WTC11 (cell line): ENCODE measurements at regions not wholly inside any gene's neighbourhood (a gene's known extent, or its start where the extent isn't known, plus 50 kb on each side); places are given as distances from the start of the nearest gene placed in this dataset.

Source experiments
- NR2C2 ChIP-seq: sonication (generic); formaldehyde crosslinking; IDR thresholded peaks from 2 replicates; pipeline ENCODE4 v1.8.0; 2022; ENCODE audit warnings: mild to moderate bottlenecking, missing genetic modification reagents
- TEAD4 ChIP-seq: sonication (generic); formaldehyde crosslinking; IDR thresholded peaks from 2 replicates; pipeline ENCODE4 v1.8.0; 2022; ENCODE audit warnings: mild to moderate bottlenecking, missing genetic modification reagents
- ZNF396 ChIP-seq: fragments of 250-450 bp; sonication (Bioruptor Pico); IDR thresholded peaks from 2 replicates; pipeline ENCODE4 v1.8.0; 2021; ENCODE audit warnings: mild to moderate bottlenecking, moderate library complexity, borderline replicate concordance
- TF ChIP-seq, protein P1 (sequence below): fragments of 250-450 bp; sonication (Bioruptor Pico); IDR thresholded peaks from 2 replicates; pipeline ENCODE4 v1.9.0; 2021; ENCODE audit warnings: mild to moderate bottlenecking
- TF ChIP-seq, protein P2 (sequence below): fragments of 200-600 bp; IDR thresholded peaks from 2 replicates; pipeline ENCODE4 v1.8.0; 2022; ENCODE audit warnings: antibody characterized with exemption
- TF ChIP-seq, protein P3 (sequence below): sonication (generic); formaldehyde crosslinking; IDR thresholded peaks from 2 replicates; pipeline ENCODE4 v1.8.1; 2022; ENCODE audit warnings: missing genetic modification reagents, borderline replicate concordance
- TF ChIP-seq, protein P4 (sequence below): sonication (generic); formaldehyde crosslinking; IDR thresholded peaks from 2 replicates; pipeline ENCODE4 v1.8.0; 2022; ENCODE audit warnings: mild to moderate bottlenecking, missing genetic modification reagents
- TF ChIP-seq, protein P5 (sequence below): sonication (generic); formaldehyde crosslinking; IDR thresholded peaks from 2 replicates; pipeline ENCODE4 v1.8.1; 2023; ENCODE audit warnings: mild to moderate bottlenecking, moderate library complexity, missing genetic modification reagents

DNA sequence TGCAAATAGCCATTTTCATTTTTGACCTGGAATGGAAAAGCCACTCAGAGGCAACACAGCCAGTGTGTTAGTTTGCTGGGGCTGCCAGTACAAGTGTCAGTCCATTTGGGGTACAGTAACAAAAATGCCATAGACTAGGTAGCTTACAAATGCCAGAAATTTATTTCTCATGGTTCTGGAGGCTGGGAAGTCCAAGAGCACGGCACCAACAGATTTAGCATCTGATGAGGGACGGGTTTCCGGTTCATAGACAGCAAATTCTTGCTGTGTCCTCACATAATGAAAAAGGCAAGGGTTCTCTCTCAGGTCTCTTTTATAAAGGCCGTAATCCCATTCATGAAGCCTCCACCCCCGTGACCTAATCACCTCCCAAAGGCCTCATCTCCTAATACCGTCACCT, 418.2 kb downstream of the TYW1 start:
- no peak for TF ChIP-seq TEAD4 (CRISPR knock-in tag)
- TF ChIP-seq, protein P1, sequence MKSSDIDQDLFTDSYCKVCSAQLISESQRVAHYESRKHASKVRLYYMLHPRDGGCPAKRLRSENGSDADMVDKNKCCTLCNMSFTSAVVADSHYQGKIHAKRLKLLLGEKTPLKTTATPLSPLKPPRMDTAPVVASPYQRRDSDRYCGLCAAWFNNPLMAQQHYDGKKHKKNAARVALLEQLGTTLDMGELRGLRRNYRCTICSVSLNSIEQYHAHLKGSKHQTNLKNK (CRISPR knock-in tag), result no peak
- TF ChIP-seq, protein P2, sequence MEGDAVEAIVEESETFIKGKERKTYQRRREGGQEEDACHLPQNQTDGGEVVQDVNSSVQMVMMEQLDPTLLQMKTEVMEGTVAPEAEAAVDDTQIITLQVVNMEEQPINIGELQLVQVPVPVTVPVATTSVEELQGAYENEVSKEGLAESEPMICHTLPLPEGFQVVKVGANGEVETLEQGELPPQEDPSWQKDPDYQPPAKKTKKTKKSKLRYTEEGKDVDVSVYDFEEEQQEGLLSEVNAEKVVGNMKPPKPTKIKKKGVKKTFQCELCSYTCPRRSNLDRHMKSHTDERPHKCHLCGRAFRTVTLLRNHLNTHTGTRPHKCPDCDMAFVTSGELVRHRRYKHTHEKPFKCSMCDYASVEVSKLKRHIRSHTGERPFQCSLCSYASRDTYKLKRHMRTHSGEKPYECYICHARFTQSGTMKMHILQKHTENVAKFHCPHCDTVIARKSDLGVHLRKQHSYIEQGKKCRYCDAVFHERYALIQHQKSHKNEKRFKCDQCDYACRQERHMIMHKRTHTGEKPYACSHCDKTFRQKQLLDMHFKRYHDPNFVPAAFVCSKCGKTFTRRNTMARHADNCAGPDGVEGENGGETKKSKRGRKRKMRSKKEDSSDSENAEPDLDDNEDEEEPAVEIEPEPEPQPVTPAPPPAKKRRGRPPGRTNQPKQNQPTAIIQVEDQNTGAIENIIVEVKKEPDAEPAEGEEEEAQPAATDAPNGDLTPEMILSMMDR, result no peak
- TF ChIP-seq NR2C2, result no peak
- TF ChIP-seq ZNF396, result no peak
- TF ChIP-seq, protein P3, sequence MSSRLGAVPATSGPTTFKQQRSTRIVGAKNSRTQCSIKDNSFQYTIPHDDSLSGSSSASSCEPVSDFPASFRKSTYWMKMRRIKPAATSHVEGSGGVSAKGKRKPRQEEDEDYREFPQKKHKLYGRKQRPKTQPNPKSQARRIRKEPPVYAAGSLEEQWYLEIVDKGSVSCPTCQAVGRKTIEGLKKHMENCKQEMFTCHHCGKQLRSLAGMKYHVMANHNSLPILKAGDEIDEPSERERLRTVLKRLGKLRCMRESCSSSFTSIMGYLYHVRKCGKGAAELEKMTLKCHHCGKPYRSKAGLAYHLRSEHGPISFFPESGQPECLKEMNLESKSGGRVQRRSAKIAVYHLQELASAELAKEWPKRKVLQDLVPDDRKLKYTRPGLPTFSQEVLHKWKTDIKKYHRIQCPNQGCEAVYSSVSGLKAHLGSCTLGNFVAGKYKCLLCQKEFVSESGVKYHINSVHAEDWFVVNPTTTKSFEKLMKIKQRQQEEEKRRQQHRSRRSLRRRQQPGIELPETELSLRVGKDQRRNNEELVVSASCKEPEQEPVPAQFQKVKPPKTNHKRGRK (CRISPR knock-in tag), result no peak
- TF ChIP-seq, protein P4, sequence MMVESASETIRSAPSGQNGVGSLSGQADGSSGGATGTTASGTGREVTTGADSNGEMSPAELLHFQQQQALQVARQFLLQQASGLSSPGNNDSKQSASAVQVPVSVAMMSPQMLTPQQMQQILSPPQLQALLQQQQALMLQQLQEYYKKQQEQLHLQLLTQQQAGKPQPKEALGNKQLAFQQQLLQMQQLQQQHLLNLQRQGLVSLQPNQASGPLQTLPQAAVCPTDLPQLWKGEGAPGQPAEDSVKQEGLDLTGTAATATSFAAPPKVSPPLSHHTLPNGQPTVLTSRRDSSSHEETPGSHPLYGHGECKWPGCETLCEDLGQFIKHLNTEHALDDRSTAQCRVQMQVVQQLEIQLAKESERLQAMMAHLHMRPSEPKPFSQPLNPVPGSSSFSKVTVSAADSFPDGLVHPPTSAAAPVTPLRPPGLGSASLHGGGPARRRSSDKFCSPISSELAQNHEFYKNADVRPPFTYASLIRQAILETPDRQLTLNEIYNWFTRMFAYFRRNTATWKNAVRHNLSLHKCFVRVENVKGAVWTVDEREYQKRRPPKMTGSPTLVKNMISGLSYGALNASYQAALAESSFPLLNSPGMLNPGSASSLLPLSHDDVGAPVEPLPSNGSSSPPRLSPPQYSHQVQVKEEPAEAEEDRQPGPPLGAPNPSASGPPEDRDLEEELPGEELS, result no peak
- TF ChIP-seq, protein P5, sequence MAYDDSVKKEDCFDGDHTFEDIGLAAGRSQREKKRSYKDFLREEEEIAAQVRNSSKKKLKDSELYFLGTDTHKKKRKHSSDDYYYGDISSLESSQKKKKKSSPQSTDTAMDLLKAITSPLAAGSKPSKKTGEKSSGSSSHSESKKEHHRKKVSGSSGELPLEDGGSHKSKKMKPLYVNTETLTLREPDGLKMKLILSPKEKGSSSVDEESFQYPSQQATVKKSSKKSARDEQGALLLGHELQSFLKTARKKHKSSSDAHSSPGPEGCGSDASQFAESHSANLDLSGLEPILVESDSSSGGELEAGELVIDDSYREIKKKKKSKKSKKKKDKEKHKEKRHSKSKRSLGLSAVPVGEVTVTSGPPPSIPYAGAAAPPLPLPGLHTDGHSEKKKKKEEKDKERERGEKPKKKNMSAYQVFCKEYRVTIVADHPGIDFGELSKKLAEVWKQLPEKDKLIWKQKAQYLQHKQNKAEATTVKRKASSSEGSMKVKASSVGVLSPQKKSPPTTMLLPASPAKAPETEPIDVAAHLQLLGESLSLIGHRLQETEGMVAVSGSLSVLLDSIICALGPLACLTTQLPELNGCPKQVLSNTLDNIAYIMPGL (CRISPR knock-in tag), result no peak
